Caco-2 (cell line): ENCODE measurements at regions not wholly inside any gene's neighbourhood (a gene's known extent, or its start where the extent isn't known, plus 50 kb on each side); places are given as distances from the start of the nearest gene placed in this dataset.

Source experiments
- BruUV-seq: library from RNA; stranded (reverse); fragments of 400-500 nt; replicated peaks from 2 replicates; lab custom pipeline; 2021; lab: Mats Ljungman, UMichigan
- CTCF ChIA-PET: fragments of 300-600 bp; sonication (Branson Sonifier 250); formaldehyde crosslinking; loops from one replicate; lab custom pipeline; 2022; ENCODE audit warnings: antibody characterized with exemption; lab: Charles Lee
- POLR2A ChIA-PET: fragments of 300-600 bp; sonication (Branson Sonifier 250); formaldehyde crosslinking; loops from one replicate; lab custom pipeline; 2022; ENCODE audit warnings: antibody characterized with exemption; lab: Charles Lee
- DNase-seq, 2 experiments: peaks; one replicate each; pipeline versions ENCODE4 v3.0.0 to v3.0.0-alpha.2; 2020 to 2022
- H3K27me3 ChIP-seq: replicated peaks from 2 replicates; pipeline ENCODE4 v1.6.0; 2011; ENCODE audit warnings: low read length; ENCODE audit not compliant: control insufficient read depth, insufficient read depth
- H3K36me3 ChIP-seq: 2 replicates; pipeline ENCODE4 v1.5.1; 2011; ENCODE audit warnings: low read length; ENCODE audit not compliant: control insufficient read depth, insufficient read depth
- H3K4me1 ChIP-seq: fragments of 250-450 bp; sonication (Bioruptor Pico); 2 replicates; pipeline ENCODE4 v1.5.1; 2020; ENCODE audit warnings: mild to moderate bottlenecking
- H3K4me3 ChIP-seq: 2 replicates; pipeline ENCODE4 v1.5.1; 2011; ENCODE audit warnings: low read depth, mild to moderate bottlenecking, control low read depth, low read length
- H3K9me3 ChIP-seq: fragments of 250-450 bp; sonication (Bioruptor Pico); 2 replicates; pipeline ENCODE4 v1.5.1; 2020; ENCODE audit warnings: mild to moderate bottlenecking, moderate library complexity
- H3K27ac Mint-ChIP-seq: one replicate; pipeline ENCODE4 v1.8.0; 2022; ENCODE audit warnings: mixed read lengths; ENCODE audit not compliant: unreplicated experiment
- H3K27me3 Mint-ChIP-seq: one replicate; pipeline ENCODE4 v1.8.0; 2022; ENCODE audit warnings: mixed read lengths; ENCODE audit not compliant: insufficient read depth, unreplicated experiment
- H3K36me3 Mint-ChIP-seq: one replicate; pipeline ENCODE4 v1.8.0; 2022; ENCODE audit warnings: mild to moderate bottlenecking, mixed read lengths; ENCODE audit not compliant: insufficient read depth, unreplicated experiment
- H3K4me1 Mint-ChIP-seq: one replicate; pipeline ENCODE4 v1.8.0; 2022; ENCODE audit warnings: low read depth, mixed read lengths; ENCODE audit not compliant: unreplicated experiment
- H3K4me3 Mint-ChIP-seq: one replicate; pipeline ENCODE4 v1.8.0; 2022; ENCODE audit warnings: mild to moderate bottlenecking, moderate library complexity, mixed read lengths; ENCODE audit not compliant: unreplicated experiment
- H3K9me3 Mint-ChIP-seq: one replicate; pipeline ENCODE4 v1.8.0; 2022; ENCODE audit warnings: mixed read lengths; ENCODE audit not compliant: unreplicated experiment
- intact Hi-C: fragments of 100-400 bp; cut with micrococcal nuclease; formaldehyde crosslinking; loops from one replicate; pipeline ENCODE4 v1.10.0; 2022; ENCODE audit not compliant: unreplicated experiment
- TF ChIP-seq, protein P1 (sequence below), 2 experiments: fragments of 200-600 bp in 1 of 2; IDR thresholded peaks; 1 replicate in 1 of 2; 2 replicates in 1 of 2; pipeline versions ENCODE4 v1.5.1 to v1.8.0; 2011 to 2022; ENCODE audit warnings: antibody characterized with exemption in 1 of 2, control low read depth in 1 of 2, inconsistent platforms in 1 of 2, low read depth in 1 of 2, low read length in 1 of 2, mild to moderate bottlenecking in 1 of 2, moderate library complexity in 1 of 2; ENCODE audit not compliant: insufficient read depth in 1 of 2, severe bottlenecking in 1 of 2, unreplicated experiment in 1 of 2

- Mint-ChIP-seq H3K4me1 (no peaks in the 10 kb centered on the region), H3K9me3 (no peaks in the 10 kb centered on the region), H3K27me3 (peaks cover 2% of the 10 kb centered on the region), H3K36me3 (no peaks in the 10 kb centered on the region), H3K27ac (no peak overlapping the region), H3K4me3 (no peak overlapping the region)
- no peaks in the 10 kb centered on the region for H3K9me3 ChIP-seq
- H3K27me3 ChIP-seq = no peaks in the 10 kb centered on the region
- ChIA-PET POLR2A (no interaction called here), CTCF (no interaction called here)
- H3K36me3 ChIP-seq = no peaks in the 10 kb centered on the region
- TF ChIP-seq, protein P1, sequence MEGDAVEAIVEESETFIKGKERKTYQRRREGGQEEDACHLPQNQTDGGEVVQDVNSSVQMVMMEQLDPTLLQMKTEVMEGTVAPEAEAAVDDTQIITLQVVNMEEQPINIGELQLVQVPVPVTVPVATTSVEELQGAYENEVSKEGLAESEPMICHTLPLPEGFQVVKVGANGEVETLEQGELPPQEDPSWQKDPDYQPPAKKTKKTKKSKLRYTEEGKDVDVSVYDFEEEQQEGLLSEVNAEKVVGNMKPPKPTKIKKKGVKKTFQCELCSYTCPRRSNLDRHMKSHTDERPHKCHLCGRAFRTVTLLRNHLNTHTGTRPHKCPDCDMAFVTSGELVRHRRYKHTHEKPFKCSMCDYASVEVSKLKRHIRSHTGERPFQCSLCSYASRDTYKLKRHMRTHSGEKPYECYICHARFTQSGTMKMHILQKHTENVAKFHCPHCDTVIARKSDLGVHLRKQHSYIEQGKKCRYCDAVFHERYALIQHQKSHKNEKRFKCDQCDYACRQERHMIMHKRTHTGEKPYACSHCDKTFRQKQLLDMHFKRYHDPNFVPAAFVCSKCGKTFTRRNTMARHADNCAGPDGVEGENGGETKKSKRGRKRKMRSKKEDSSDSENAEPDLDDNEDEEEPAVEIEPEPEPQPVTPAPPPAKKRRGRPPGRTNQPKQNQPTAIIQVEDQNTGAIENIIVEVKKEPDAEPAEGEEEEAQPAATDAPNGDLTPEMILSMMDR (IDR thresholded peaks at IDR 0.05; ENCODE audit: insufficient read depth in 1 of 2, low read depth in 1 of 2, low read length in 1 of 2, severe bottlenecking in 1 of 2, unreplicated experiment in 1 of 2) = no peak
- DNase-seq = no peak
- BruUV-seq = no TSS peak
- intact Hi-C loops = no loop called here
- H3K4me1 ChIP-seq = no peaks in the 10 kb centered on the region
- no peak overlapping the region for H3K4me3 ChIP-seq
Observed at GRCh38 chr15:87483468-87483867, 773.1 kb downstream of the NTRK3 start.

DNA sequence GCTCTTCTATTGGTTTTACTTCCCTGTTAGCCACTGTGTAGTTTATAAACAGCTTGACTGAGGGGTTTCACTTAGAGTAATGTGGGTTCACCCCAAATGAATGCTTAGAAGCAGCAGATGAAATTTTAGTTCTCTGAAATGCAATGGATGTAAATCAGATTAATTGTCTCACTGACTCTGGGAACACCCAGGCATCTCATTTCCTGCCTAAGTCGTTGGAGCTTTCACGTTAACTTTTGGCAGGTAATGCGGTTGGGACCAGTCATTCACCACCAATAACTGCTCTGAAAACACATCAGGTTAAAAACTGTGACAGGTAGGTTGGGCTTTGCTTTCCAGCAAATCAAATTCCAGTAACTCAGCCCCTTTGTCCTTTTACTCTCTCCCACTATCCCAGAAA is 775.4 kb downstream of the NTRK3 start:
- Mint-ChIP-seq H3K27ac (no peak overlapping the region), H3K9me3 (no peaks in the 10 kb centered on the region), H3K4me1 (peaks cover 7% of the 10 kb centered on the region), H3K4me3 (no peak overlapping the region), H3K36me3 (no peaks in the 10 kb centered on the region), H3K27me3 (peaks cover 2% of the 10 kb centered on the region)
- intact Hi-C loops = no loop called here
- H3K4me1 ChIP-seq = no peaks in the 10 kb centered on the region
- H3K4me3 ChIP-seq = no peak overlapping the region
- TF ChIP-seq, protein P1 (IDR thresholded peaks at IDR 0.05; ENCODE audit: insufficient read depth in 1 of 2, low read depth in 1 of 2, low read length in 1 of 2, severe bottlenecking in 1 of 2, unreplicated experiment in 1 of 2) = no peak
- H3K27me3 ChIP-seq = no peaks in the 10 kb centered on the region
- CTCF ChIA-PET = no interaction called here
- H3K36me3 ChIP-seq = no peaks in the 10 kb centered on the region
- BruUV-seq = no TSS peak
- DNase-seq = no peak
- POLR2A ChIA-PET = no interaction called here
- H3K9me3 ChIP-seq = no peaks in the 10 kb centered on the region

- no peaks in the 10 kb centered on the region for H3K36me3 Mint-ChIP-seq
- ChIA-PET CTCF (no interaction called here), POLR2A (no interaction called here)
- no peaks in the 10 kb centered on the region for H3K4me1 ChIP-seq
- BruUV-seq = no TSS peak
- no peaks in the 10 kb centered on the region for H3K36me3 ChIP-seq
- intact Hi-C loops = no loop called here
- TF ChIP-seq, protein P1 (IDR thresholded peaks at IDR 0.05; ENCODE audit: insufficient read depth in 1 of 2, low read depth in 1 of 2, low read length in 1 of 2, severe bottlenecking in 1 of 2, unreplicated experiment in 1 of 2) = no peak
- no peaks in the 10 kb centered on the region for H3K9me3 ChIP-seq
- no peaks in the 10 kb centered on the region for H3K27me3 ChIP-seq
- no peak overlapping the region for H3K4me3 ChIP-seq
- DNase-seq = no peak
- no peak overlapping the region for H3K4me3 Mint-ChIP-seq
- no peak overlapping the region for H3K27ac Mint-ChIP-seq
- peaks cover 2% of the 10 kb centered on the region for H3K27me3 Mint-ChIP-seq
- peaks cover 7% of the 10 kb centered on the region for H3K4me1 Mint-ChIP-seq
- H3K9me3 Mint-ChIP-seq = no peaks in the 10 kb centered on the region
Observed at GRCh38 chr15:87478687-87479072, 777.9 kb downstream of the NTRK3 start.
